ENCODE measurements at regions not wholly inside any gene's neighbourhood (a gene's known extent, or its start where the extent isn't known, plus 50 kb on each side); places are given as distances from the start of the nearest gene placed in this dataset.

DNA sequence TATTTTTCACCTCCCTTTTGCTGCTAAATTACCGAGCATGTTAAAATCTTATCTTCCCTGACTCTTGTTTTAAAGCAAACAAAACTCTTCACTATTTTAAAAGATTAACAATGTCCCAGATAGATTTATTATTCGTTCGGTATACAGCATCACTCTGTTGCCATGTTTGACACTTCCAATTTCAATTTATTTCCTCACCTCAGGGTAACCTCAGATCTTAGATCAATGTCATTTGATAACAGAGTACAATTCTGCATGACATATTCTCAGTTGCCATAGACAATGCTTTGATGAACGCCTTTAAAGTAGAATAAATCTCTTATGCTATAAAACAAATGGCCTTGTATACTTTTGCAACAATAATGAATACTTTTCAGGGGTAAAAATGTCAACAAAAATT is 1078.1 kb upstream of the IGFBP7 start:
- FAIRE-seq: no peak

DNA sequence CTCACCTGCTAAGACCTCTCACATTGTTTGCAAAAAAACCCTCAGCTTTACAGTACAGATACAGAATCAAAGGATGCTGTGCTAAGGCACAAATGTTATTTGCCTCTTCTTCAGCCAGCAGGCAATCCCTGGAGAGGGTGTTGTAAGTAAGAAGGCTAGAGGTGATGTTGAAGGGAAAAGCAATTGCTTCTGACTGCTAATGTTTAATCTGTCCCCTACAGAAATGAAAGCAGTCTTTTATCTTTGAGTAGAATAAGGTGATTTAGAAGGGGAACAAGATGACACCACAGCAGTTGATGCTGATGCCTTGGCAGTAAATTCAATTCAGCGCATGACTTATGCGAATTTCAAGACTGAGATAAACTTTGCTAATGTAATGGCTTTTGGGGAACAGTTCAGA is 1064.8 kb upstream of the IGFBP7 start:
- no peak for FAIRE-seq

DNA sequence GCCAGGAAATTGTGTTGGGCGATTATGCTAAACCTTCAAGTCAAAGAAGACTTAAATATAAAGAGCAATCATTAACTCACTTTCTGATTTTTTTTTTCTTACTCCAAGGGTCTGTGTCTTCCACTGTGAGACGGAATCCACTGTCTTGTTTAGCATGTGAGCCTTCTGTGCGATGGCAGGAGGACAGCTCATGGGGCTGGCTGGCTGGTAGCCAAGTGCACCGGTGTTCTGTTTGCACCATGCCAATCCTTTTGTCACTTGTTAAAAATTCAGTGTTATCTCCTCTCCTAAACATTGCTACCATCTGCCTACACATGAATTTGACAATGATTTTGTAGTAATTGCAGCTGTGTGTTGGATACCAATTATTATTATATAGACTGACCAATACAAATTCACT is 1056.3 kb upstream of the IGFBP7 start:
- FAIRE-seq: no peak

DNA sequence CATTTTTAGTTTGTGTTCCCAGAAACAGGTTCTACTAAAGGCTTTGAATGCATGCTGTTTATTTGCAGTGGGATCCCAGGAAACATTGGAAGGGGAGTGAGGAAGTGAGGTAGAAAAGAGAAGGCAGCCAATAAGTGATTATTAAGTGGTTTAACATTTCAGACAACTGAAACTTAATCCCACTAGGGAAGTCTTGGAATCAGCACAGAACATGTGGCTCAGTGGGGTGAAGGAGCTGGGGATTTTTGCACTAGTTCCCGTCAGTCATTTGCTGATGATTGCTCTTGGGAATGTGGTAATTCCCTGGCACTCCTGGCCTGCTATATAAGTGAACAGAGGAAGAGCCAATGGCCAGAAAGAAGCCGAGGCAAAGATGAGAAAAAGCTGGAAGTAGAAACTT is 1053.0 kb upstream of the IGFBP7 start:
- no peak for FAIRE-seq

DNA sequence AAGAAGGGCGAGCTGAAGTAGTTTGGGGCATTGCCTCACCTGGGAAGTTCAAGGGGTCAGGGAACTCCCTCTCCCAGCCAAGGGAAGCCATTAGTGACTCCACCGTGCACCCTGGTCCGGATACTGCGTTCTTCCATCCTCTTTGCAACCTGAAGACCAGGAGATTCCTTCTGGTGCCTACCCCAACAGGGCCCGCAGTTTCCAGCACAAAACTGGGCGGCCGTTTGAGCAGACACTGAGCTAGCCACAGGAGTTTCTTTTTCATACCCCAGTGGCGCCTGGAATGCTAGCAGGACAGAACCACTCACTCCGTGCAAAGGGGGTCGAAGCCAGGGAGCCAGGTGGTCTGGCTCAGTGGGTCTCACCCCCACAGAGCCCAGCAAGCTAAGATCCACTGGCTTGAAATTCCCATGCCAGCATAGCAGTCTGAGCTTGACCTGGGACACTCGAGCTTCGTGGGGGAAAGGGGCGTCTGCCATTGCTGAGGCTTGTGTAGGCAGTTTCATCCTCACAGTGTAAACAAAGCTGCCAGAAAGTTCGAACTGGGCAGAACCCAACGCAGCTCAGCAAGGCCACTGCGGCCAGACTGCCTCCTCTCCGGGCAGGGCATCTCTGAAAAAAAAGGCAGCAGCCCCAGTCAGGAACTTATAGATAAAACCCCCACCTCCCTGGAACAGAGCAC is 1039.4 kb upstream of the IGFBP7 start:
- no peak for FAIRE-seq

DNA sequence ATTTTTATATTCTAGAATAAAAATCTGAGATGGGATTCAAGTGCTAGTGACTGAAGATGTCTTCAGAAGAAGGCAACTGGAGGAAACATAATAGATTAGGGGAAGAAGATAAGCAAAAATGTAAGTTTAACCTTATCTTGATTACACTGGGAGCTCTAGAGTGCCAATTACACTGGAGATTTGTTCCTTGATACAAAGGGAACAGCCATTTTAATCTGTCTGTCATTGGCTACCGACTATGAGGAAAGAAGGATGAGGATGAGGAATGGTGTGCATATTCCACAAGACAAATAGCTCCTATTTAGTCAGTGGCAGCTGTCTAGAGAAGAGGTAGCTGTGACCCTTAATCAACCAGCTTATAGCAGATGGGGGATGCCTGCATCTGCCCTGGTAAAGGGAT is 1034.5 kb upstream of the IGFBP7 start:
- no peak for FAIRE-seq

DNA sequence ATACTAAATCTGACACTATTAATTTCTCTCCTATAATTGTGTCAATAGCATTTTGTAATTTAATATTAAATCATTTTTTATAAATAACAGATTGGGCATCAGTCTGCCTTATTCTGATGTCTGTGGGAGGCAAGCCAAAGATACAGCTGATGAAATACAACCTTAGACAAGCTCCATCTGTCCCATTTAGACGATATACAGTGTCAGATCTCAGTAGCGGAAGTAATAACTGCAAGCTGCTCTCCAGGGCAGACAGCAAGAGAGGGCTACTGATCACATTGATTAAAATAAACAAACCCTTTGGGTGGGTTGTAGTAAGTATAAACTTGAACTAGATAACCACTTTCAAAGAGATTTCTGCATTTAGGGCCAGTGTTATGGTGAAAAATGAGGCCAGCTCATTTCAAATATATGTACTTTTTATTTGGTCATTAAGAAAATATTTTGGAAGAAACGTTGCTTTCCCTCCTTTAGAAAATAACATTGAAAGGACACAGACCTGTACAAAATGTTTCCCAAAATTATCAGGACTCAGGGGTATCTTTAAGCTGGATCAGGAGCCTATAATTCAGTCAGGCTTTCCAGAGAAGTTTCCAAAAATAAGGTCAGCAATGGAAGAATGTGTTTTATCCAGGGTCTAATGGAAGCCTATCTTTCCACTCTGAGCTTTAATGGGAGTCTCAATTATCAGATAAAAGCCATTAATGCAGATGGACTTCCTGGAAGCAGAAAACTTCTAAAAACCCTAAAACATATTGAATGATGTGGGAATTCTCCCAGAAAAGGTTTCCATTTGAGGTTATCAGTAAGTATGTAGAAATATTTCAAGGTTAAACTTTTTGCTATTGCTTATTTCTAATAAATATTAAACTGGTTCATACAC is 1028.8 kb upstream of the IGFBP7 start:
- FAIRE-seq: no peak

DNA sequence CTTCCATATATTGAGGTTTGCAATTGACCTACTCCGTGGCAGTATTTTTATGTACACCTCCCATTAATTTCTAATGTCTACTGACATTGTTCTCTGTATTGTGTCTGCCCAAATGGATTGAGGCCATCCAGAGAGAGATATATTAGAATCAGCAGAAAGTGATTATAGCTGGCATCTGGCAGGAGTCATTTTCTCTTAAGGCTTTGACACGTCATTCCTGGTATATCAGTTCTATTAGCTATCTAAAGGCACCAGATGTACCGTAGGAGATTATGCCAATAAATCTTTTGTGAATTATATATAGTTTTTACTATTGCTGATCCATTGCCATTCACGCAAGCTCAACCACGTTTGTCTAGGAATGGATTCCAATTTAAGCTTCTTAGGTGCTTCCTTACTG is 1026.4 kb upstream of the IGFBP7 start:
- FAIRE-seq: no peak

DNA sequence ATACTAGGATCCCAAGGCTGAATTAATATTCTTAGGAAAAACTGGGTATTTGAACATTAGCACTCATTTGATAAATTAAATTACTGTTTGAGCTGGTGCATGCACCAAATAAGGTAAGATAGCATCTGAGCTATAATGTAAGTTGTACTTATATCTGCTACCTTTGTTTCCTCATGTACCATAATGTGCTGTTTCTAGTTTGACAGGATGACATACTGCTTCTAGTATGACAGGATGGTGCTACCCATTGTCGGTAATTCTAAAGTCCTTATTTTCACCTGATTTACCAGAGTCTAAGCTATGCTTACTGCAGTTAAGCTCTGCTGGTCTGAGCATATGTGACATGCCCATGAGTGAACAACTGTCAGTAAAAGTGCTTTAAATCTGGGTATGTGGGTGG is 1017.5 kb upstream of the IGFBP7 start:
- no peak for FAIRE-seq

DNA sequence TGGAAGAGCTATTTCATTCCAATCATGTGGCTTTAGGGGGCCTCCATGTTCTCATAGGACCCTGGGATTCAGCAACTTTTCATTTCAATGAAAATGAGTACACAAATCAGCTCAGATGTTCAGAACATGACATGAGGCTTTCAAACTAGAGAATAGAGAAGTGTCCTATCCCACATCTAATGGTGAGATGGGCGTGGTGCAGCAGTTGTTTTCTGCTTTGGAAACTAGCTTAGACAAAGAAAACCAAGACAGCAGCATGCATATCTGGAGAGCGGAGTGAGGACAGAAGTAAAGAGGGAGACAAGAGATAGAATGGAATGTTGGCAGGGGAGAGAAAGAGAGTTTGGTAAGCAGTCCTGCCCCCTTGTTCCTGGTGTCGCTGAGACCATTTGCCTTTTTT is 1009.1 kb upstream of the IGFBP7 start:
- FAIRE-seq: no peak

DNA sequence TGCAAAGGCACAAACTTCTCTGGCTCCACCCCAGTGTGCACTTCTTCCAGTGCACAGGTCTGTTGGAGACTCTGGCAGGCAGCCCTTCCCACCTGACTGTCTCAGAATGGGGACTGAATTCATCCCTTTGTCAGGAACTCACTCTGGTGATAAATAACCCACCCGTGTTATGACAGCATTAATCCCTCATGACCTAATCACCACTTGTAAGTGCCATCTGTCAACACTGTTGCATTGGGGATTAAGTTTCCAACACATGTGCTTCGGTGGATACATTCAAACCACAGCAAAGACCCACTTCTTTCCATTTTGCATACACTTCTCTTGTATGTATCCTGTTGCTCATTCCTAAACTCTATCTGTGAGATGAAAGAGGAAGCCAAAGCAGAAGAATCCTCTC is 1002.9 kb upstream of the IGFBP7 start:
- no peak for FAIRE-seq

DNA sequence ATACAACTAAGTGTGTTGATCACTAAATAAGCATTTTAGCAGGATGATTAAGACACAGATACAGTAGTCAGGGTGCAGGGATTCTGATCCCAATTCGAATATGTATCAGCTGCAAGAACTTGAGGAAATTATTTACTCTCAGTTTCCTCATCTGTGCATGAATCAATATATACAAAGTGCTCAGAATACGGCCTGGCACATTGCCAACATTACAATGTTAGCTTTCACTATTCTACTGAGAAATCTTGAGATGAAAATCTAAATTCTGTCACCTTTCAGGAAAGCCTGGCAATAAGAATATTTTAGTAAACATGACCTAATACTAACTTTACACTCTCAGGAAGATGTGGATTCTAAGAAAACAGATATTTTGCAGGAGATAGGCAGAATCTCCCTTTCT is 1001.6 kb upstream of the IGFBP7 start:
- FAIRE-seq: no peak

DNA sequence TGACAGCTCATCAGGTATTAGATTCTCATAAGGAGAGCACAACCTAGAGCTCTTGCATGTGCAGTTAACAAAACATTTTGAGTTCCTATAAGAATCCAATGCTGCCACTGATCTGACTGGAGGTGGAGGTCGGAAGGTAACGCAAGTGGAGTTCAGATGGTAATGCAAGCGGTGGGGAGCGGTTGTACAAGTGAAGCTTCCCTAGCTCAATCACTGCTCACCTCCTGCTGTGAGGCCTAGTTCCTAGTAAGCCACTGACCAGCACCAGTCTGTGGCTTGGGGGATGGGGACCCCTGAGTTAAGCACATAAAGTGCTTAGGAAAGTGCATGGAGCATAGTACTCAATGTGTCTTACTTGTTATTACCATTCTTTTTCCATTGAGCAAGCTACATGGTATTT is 983.2 kb upstream of the IGFBP7 start:
- FAIRE-seq: no peak

DNA sequence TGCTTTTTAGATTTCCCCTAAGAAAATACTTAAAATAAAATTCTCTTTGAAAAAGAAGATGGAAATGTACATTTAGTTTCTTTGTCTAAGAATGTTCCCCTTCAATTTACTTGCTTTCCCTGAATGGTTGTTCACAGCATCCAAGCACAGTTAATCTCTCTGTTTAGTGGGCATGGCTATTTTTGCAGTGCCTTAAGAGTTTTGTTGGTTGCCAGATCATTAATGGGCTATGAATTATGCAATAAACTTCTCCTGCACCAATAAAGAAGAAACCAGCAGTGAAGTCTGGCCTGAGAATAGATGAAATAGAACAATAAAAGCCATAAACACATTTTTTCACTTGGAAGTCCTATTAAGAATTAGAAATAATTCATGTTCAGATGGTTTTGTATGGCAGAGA is 980.4 kb upstream of the IGFBP7 start:
- no peak for FAIRE-seq

DNA sequence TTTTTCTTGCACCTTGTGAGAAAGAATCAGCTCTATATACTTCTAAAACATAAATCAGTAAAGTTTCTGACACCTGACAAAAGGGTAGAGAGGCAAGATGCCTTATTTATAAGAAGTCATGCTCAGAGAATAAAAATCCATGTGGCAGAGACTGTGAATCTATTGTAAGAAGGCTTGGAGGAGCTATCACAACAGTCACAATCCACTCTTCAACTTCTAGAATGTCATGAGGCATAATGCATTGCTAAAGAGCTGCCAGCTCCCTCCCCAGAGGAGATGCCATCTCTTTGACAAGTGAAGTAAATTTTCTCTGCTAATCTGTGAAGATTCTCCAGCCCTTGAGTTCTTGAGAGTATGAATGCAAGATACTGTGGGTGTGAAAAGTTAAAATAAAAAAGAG is 971.2 kb upstream of the IGFBP7 start:
- no peak for FAIRE-seq

DNA sequence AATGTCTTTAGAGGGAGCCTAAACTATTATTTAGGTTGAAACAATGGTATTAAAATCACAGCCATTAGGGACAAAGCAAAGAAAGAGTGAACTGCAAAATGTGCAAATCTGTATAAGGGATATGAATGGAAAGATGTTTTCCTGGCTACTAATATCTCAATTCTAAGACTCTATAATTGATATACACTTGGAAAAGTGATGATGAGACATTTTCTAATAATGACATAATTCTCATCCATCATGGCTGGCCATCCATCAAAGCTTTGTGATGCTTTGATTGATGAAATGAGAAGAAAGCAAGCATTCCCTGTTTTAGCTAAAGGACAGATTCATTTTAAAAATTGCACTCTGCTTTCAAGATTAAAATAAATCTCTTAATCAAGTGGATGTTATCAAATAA is 965.5 kb upstream of the IGFBP7 start:
- no peak for FAIRE-seq

DNA sequence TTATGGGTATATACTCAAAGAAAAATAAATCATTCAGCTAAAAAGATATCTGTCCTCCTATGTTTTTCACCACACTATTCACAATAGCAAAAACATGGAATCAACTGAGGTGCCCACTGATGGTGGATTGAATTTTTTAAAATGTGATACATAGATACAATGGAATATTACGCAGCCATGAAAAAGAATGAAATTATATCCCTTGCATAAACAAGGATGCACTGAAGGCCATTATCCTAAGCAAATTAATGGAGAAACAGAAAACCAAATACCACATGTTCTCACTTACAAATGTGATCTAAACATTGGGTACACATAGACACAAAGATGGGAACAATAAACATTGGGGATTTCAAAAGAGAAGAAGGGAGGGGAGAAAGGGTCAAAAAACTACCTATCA is 964.2 kb upstream of the IGFBP7 start:
- no peak for FAIRE-seq

DNA sequence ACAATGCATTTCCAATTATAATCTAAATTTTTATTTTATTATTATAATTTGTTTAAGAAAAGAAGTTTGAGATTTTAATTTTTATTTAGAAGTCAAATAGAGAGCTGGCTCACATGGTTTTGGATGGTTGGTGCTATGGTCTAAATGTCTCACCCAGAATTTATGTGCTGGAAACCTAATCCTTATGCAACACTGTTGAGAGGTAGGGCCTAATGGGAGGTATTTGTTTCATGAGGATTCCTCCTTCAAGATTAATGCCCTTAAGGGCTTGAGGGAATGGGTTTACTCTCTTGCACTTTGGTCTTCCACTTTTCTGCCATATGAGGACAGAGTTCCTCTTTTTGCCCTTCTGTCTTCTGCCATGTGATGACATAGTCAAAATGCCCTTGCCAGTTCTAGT is 960.5 kb upstream of the IGFBP7 start:
- no peak for FAIRE-seq

DNA sequence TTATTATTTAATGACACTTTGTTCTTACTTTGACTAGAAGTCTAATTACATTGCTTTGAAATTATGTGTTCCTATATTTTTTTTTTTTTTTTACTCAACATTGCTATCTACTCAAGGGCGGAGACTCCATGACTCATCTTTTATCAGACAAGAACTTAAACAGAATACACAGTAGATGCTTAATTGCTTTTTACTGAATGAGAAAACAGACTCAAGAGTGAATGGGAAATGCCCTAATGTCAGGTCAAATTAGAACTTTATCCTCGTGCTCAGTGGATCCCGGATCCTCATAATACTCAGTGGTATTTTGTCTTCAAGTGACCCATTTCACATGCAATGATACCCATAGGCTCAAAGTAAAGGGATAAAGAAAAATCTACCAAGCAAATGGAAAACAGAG is 954.5 kb upstream of the IGFBP7 start:
- no peak for FAIRE-seq

DNA sequence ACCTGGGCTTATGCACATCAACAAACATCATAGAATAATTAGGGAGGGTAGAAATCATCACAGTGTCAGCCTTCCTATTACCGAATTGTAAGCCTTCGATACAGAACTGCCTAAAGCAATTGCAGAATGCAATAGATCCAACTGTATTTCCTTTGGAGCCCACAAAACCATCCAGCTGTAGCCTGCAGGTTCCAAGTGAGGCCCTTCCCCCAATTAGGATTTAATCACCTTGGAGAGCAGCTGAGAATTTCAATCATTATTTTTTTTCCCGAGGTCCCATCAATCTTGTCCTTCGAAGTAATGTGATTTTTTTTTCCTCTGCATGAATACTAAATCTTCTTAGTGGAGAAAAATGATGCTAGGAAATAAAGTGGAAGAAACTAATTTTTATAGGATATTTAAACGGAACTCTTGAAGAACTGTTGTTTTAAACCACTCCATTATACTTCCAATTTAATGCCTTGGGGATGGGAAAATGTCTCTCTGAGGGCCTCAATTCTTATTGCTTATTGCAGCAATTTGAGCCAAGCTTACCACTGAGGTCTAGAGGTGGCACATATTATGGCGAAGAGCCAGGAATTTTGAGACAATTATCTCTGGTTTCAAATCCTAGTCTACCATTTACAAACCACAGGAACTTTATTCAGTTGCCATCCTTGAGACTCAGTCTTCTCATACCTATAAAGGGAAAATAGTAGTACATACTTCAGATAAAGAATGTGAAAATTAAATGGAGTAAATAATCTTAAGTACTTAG is 953.4 kb upstream of the IGFBP7 start:
- FAIRE-seq: no peak

DNA sequence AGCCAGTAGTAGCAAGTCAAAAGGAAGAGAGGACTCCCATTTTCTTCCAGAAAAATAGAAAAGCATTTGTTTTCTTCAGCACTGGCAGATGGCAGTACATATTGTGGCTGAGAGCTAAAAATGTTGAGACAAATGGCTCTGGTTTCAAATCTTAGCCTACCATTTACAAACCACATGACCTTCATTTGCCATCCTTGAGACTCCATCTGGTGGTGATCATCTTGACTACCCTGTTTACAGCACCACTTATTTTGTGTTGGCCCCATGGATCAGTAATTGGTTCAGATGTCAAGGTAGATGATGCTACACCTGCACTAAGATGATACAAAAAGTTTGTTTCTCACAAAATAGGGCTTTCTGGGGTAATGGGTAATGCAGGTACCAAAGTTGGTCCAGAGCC is 951.8 kb upstream of the IGFBP7 start:
- no peak for FAIRE-seq

DNA sequence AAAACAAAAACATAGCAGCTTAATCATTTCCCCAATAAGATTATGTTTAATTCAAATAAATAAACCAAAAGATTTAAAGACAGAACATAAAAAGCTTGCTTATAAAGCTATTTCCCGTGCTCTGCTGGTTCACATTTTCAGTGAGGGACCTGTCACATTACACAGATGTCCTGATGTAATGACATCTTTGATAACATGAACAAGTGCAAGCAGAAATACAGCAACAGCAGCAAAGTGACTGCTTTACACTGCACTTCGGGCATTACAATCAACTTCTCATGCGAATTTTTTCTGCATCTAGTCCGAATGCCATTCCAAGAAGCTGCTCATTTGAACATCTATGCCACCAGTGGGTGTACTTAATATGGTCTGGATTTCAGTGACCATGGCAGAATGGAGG is 940.3 kb upstream of the IGFBP7 start:
- FAIRE-seq: no peak

DNA sequence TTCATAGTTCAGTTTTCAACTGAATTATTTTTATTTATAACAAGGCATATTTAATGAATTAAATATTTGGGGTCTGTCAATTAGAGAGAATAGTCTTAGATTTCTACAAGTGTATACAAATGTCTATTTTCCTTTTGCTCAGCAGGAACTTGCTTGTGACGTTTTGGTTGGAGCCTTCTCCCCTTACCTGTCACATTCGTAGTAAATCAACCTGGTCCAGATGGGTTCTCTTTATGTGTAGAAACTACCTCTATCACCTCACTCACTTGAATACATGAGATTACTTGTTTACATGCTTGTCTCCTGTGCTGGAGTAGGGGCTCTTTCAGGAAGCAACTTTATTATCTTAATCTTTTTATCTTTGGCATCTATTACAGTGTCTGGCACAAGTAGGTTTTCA is 938.3 kb upstream of the IGFBP7 start:
- no peak for FAIRE-seq

DNA sequence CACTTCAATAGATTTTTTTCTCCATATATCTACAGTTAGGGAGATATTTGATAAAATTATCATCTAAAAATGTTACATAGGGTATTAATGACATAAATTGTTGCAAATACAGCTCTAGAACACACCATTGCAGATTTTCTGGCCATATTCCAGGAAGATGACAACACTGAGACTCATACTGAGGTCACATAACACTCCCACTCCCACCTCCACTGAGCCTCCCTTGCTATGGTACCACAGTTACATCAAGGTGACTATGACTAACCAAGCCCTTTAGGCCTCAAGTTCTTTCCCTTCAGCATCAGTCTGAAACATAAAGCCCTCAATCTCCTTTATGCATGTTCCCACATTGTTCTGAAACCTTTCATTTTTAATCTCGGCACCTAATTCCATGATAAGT is 932.0 kb upstream of the IGFBP7 start:
- no peak for FAIRE-seq

Data from endometrium (tissue), 2 donors.